K562 (cell line): ENCODE measurements at regions not wholly inside any gene's neighbourhood (a gene's known extent, or its start where the extent isn't known, plus 50 kb on each side); places are given as distances from the start of the nearest gene placed in this dataset.

ENCODE experiments used
- ATAC-seq: fragments of 200-7000 bp; cut with Tn5 transposase; 3 replicates; pipeline ENCODE4 v1.9.1; 2020; ENCODE audit warnings: moderate library complexity
- BruUV-seq: library from RNA; stranded (reverse); fragments of 400-500 nt; replicated peaks from 2 replicates; lab custom pipeline; 2021; lab: Mats Ljungman, UMichigan
- CTCF ChIA-PET: fragments of 300-600 bp; formaldehyde crosslinking; extraction: SDS; loops from one replicate; lab custom pipeline; 2021; ENCODE audit warnings: low intra/inter-chr PET ratio; lab: Yijun Ruan, JAX
- POLR2A ChIA-PET: fragments of 300-600, 350-650 bp; sonication (Branson Sonifier 250); formaldehyde crosslinking; extraction: SDS; loops from one replicate; lab custom pipeline; 2021; ENCODE audit warnings: antibody characterized with exemption, inconsistent platforms; lab: Yijun Ruan, JAX
- DNase-seq, 4 experiments: peaks; one replicate each; pipeline versions ENCODE4 v3.0.0 to v3.0.0-alpha.2; 2011 to 2018; ENCODE audit warnings: low spot score in 3 of 4, mixed read lengths in 3 of 4; ENCODE audit errors: extremely low read depth in 1 of 4
- FAIRE-seq: peaks from 2 replicates; lab custom pipeline; 2011; peaks lifted over from hg19 to GRCh38; lab: Jason Lieb, UNC
- H2AFZ ChIP-seq: 2 replicates; pipeline ENCODE4 v1.6.0; 2011; ENCODE audit warnings: low read depth, low read length, control low read depth, inconsistent platforms
- H3K27ac ChIP-seq: fragments of 200-600 bp; 3 replicates; pipeline ENCODE4 v1.8.0; 2011; ENCODE audit warnings: low read depth, mild to moderate bottlenecking, control low read depth, inconsistent platforms, low read length, moderate library complexity, mixed read lengths; ENCODE audit errors: extremely low read depth
- H3K27me3 ChIP-seq, 2 experiments: fragments of 300-600 bp in 1 of 2; 2 replicates in 1 of 2; 3 replicates in 1 of 2; pipeline versions ENCODE4 v1.6.0 to v1.8.0; 2011; ENCODE audit warnings: inconsistent platforms in 2 of 2, low read length in 2 of 2, mild to moderate bottlenecking in 1 of 2, mixed read lengths in 1 of 2, moderate library complexity in 1 of 2; ENCODE audit not compliant: control insufficient read depth in 2 of 2, insufficient read depth in 2 of 2
- H3K36me3 ChIP-seq: fragments of 300-600 bp; 3 replicates; pipeline ENCODE4 v1.8.0; 2011; ENCODE audit warnings: mild to moderate bottlenecking, low read length, inconsistent platforms; ENCODE audit not compliant: control insufficient read depth, insufficient read depth
- H3K4me1 ChIP-seq, 2 experiments: fragments of 200-600 bp in 1 of 2; replicated peaks in 1 of 2; 2 replicates in 1 of 2; 3 replicates in 1 of 2; pipeline versions ENCODE4 v1.5.1 to v1.8.0; 2011; ENCODE audit warnings: inconsistent platforms in 2 of 2, low read length in 2 of 2, mild to moderate bottlenecking in 1 of 2, mixed read lengths in 1 of 2, moderate library complexity in 1 of 2; ENCODE audit not compliant: control insufficient read depth in 2 of 2, insufficient read depth in 2 of 2
- H3K4me2 ChIP-seq: 2 replicates; pipeline ENCODE4 v1.6.1; 2011; ENCODE audit warnings: low read length, control low read depth, inconsistent platforms, mixed read lengths; ENCODE audit not compliant: insufficient read depth
- H3K4me3 ChIP-seq: fragments of 200-600 bp; sonication (generic), shearing (Covaris generic); 2 replicates; pipeline ENCODE4 v1.5.1; 2016; ENCODE audit warnings: control low read depth, inconsistent platforms
- H3K79me2 ChIP-seq: fragments of 200-600 bp; 3 replicates; pipeline ENCODE4 v1.8.0; 2011; ENCODE audit warnings: low read length, inconsistent platforms; ENCODE audit not compliant: control insufficient read depth, insufficient read depth
- H3K9ac ChIP-seq, 2 experiments: 2 replicates each; pipeline versions ENCODE4 v1.6.0 to v1.6.1; 2011; ENCODE audit warnings: low read depth in 2 of 2, low read length in 2 of 2, control low read depth in 1 of 2, inconsistent platforms in 1 of 2, mild to moderate bottlenecking in 1 of 2, mixed read lengths in 1 of 2; ENCODE audit not compliant: insufficient read depth in 1 of 2
- H3K9me1 ChIP-seq: one replicate; pipeline ENCODE4 v1.6.0; 2011; ENCODE audit warnings: inconsistent platforms, mild to moderate bottlenecking, low read length, moderate library complexity; ENCODE audit not compliant: control insufficient read depth, insufficient read depth
- H3K9me3 ChIP-seq: replicated peaks from 2 replicates; pipeline ENCODE4 v1.5.1; 2011; ENCODE audit warnings: low read depth, low read length, inconsistent platforms; ENCODE audit not compliant: control insufficient read depth, insufficient read depth
- H4K20me1 ChIP-seq: replicated peaks from 2 replicates; pipeline ENCODE4 v1.6.1; 2011; ENCODE audit warnings: low read length, inconsistent platforms, mixed read lengths; ENCODE audit not compliant: control insufficient read depth, insufficient read depth
- ELF4 ChIP-seq: fragments of 450-650 bp; formaldehyde crosslinking; IDR thresholded peaks from 2 replicates; pipeline ENCODE4 v1.4.0; 2022; ENCODE audit warnings: missing genetic modification characterization
- KLF16 ChIP-seq: IDR thresholded peaks from 2 replicates; pipeline ENCODE4 v1.6.1; 2016; ENCODE audit warnings: antibody characterized with exemption
- LCOR ChIP-seq: sonication (generic); formaldehyde crosslinking; IDR thresholded peaks from 2 replicates; pipeline ENCODE4 v1.8.0; 2022; ENCODE audit warnings: mild to moderate bottlenecking, missing genetic modification reagents
- MYNN ChIP-seq, 2 experiments: sonication (generic); formaldehyde crosslinking in 1 of 2; IDR thresholded peaks; 2 replicates each; pipeline versions ENCODE4 v1.5.0 to v1.6.1; 2016 to 2020; ENCODE audit warnings: antibody characterized with exemption in 1 of 2, missing genetic modification reagents in 1 of 2
- NR2C1 ChIP-seq, 2 experiments: fragments of 450-650 bp; IDR thresholded peaks; 2 replicates each; pipeline ENCODE4 v1.6.1; 2017; ENCODE audit warnings: mild to moderate bottlenecking in 2 of 2, antibody characterized with exemption in 1 of 2, inconsistent platforms in 1 of 2, missing compliant biosample characterization in 1 of 2, missing genetic modification characterization in 1 of 2
- TBL1XR1 ChIP-seq, 2 experiments: IDR thresholded peaks; 2 replicates each; pipeline ENCODE4 v1.6.1; 2012; ENCODE audit warnings: improper control_type of control experiment in 2 of 2, low read length in 2 of 2, mild to moderate bottlenecking in 1 of 2
- THRA ChIP-seq: fragments of 450-650 bp; IDR thresholded peaks from 2 replicates; pipeline ENCODE4 v1.6.1; 2017; ENCODE audit warnings: mild to moderate bottlenecking, moderate library complexity
- ZNF217 ChIP-seq: sonication (generic); formaldehyde crosslinking; IDR thresholded peaks from 2 replicates; pipeline ENCODE4 v1.8.0; 2022; ENCODE audit warnings: mild to moderate bottlenecking, missing genetic modification reagents
- ZNF407 ChIP-seq: fragments of 450-650 bp; IDR thresholded peaks from 2 replicates; pipeline ENCODE4 v1.6.1; 2016; ENCODE audit warnings: low read depth
- WGBS: fragments of 100-300 bp; shearing (Covaris generic); methylation state at CpG from one replicate; pipeline ENCODE4 v1.1.6; 2016; ENCODE audit warnings: low coverage, mixed read lengths; ENCODE audit not compliant: insufficient coverage; ENCODE audit errors: missing lambda C conversion rate; 5-methylcytosine and 5-hydroxymethylcytosine counted together
- in situ Hi-C: fragments of 300-500 bp; cut with MboI; formaldehyde crosslinking; loops from 4 replicates; pipeline ENCODE4 v1.15.0; 2018; ENCODE audit warnings: inconsistent platforms, mixed read lengths
- intact Hi-C: fragments of 100-400 bp; cut with micrococcal nuclease; formaldehyde crosslinking; loops from 2 replicates; pipeline ENCODE4 v1.14.2; 2022
- TF ChIP-seq, protein P1 (sequence below): fragments of 250-450 bp; sonication (Bioruptor Pico); IDR thresholded peaks from 2 replicates; pipeline ENCODE4 v1.8.0; 2021; ENCODE audit warnings: moderate library complexity, mild to moderate bottlenecking, inconsistent platforms

GRCh38 chr4:19386786-19387185 lies 864.9 kb upstream of the SLIT2 start (continued):
- TF ChIP-seq THRA: no peak
- TF ChIP-seq MYNN (IDR thresholded peaks at IDR 0.05): no peak
- no peak for TF ChIP-seq MYNN (CRISPR knock-in tag; IDR thresholded peaks at IDR 0.05)
- TF ChIP-seq LCOR (CRISPR knock-in tag): no peak

DNA sequence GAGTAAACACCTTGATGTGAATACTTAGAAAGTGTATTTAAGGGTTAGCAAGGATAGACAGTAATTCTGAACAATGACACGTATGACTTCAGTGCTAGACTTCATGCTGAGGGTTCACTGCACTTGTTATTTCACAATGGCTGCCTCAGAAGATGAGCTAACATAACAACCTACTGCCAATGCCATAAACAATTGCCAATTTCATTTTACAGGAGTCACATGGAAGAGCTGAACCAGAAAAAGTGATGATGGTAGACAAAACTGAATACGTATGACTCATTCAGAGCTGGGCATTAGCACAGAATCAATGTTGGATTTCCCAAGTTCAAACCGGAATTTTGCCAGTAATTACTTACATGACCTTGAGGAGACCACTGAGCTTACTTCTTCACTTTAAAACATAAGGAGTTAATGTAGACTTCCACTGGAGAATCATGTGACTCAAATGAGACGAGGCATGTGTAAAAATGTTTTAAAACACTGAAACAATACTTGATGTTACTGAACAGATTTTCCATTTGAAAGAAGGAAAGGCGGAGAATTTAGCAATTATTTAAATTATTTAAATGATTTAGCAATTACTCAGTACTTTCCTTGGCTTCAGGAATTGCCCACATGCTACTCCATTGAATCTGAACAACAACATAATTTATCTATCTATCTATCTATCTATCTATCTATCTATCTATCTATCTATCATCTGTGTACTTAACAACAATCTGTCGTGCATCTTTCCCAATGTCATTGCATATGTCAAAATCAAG lies 868.5 kb upstream of the SLIT2 start:
- in situ Hi-C loops: no loop called here
- no TSS peak for BruUV-seq
- Histone ChIP-seq H3K36me3 (no peaks in the 10 kb centered on the region), H3K4me3 (no peak overlapping the region), H3K9ac (no peak overlapping the region), H3K27me3 (no peaks in the 10 kb centered on the region), H3K27ac (no peak overlapping the region), H2AFZ (no peak overlapping the region), H3K4me2 (no peak overlapping the region), H3K9me3 (peaks cover 2% of the 10 kb centered on the region), H3K79me2 (no peaks in the 10 kb centered on the region), H4K20me1 (no peaks in the 10 kb centered on the region), H3K9me1 (no peaks in the 10 kb centered on the region), H3K4me1 (no peaks in the 10 kb centered on the region)
- intact Hi-C loops: no loop called here
- ATAC-seq (no peak), FAIRE-seq (no peak), DNase-seq (no peak)
- POLR2A ChIA-PET: no interaction called here
- CTCF ChIA-PET: no interaction called here
- WGBS: 0% methylated on average over 6 of the region's 6 CpGs
- TF ChIP-seq ZNF407 (no peak), TBL1XR1 (IDR thresholded peaks at IDR 0.05; ENCODE audit: low read length in 2 of 2) (no peak), ELF4 (CRISPR knock-in tag) (no peak), KLF16 (no peak), ZNF217 (CRISPR knock-in tag) (no peak), NR2C1 (IDR thresholded peaks at IDR 0.05) (no peak), NR2C1 (tag; IDR thresholded peaks at IDR 0.05) (no peak)
- TF ChIP-seq, protein P1, sequence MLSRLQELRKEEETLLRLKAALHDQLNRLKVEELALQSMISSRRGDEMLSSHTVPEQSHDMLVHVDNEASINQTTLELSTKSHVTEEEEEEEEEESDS: no peak
